HG02840 (cell line): ENCODE measurements at regions not wholly inside any gene's neighbourhood (a gene's known extent, or its start where the extent isn't known, plus 50 kb on each side); places are given as distances from the start of the nearest gene placed in this dataset.

Source experiments
- ATAC-seq: cut with Tn5 transposase; IDR thresholded peaks from one replicate; pipeline ENCODE4 v1.9.1; 2021; ENCODE audit warnings: mild to moderate bottlenecking, moderate library complexity, moderate number of reproducible peaks; ENCODE audit not compliant: unreplicated experiment, low FRiP score

DNA sequence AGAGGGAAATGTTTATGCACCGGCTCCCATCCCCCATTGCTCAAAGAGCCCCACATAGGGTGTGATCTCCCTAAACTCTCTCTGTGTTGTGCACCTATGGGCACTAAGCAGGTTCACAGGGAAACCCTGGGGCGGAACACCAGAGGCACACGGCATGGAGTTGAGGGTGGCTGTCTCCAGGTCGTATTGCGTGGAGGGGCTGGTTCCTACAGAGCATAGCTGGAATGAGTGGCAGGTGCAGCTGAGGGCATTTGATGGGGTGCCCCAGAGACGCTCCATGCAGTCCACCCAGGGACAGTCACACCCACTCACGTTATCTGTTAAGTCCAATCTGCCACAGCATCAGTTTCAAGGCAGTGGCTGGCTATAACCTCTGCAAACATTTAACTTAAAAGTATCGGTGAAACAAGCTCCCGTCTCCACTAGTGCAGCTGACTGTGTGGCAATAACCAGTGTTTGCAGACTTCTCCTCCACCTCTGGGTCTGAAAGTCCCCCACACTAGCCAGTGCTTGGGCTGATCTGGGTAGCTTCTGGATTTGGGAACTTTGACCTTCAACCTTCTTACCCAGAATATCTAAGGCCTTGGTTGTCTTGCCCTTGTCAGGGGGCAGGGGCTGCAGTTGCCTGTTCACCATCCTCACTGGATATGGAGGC, 249.2 kb upstream of the ZNF32 start:
- ATAC-seq = no peak

DNA sequence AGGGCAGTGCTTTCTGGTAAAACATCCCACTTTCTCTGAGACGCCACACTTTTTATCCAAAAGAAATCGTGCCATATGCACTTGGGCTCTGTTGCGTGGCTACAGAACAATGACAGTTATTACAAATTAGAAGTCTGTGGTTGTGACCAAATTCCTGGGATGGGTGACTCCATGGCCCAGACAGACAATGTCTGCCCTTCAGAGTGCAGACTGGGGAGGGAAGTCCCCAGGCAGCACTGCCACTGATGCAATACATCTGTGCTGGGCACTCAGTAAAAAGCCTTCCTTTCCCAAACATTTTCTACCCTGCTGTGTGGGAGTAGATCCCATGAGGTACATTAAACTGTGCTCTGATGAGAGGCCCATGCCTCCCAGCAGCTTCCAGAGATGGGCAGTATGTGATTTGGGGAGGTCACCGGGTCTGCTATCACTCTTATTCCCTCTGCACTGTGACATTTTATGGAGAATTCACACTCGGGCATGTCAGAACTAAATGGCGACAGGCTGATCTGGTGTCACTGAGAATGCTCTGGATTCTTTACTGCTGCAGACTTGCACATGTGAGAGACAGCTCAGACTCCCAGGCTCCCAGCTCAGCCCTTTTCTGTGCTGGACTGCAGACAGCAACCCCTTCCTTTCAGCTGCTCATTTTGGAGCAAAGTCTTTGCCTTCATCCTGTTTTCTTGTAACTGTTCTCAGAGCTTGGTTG, 243.5 kb upstream of the ZNF32 start:
- ATAC-seq = no peak

DNA sequence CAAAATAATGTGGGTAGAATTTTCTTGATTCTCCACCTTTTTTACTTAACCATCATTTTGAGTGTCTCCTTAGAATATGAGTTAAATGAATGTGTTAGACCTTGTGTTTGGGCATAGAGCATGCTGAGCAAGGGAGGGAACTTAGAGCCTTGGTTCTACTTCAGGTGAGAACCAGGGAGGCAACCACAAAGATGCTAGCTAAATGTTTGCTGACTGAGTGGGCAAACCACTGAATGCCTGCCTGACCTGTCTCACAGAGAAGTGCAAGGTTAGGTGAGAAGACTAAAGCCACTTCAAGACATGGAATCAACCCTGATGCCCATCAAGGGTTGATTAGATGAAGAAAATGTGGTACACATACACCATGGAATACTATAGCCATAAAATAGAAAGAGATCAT, 242.6 kb upstream of the ZNF32 start:
- ATAC-seq = no peak

DNA sequence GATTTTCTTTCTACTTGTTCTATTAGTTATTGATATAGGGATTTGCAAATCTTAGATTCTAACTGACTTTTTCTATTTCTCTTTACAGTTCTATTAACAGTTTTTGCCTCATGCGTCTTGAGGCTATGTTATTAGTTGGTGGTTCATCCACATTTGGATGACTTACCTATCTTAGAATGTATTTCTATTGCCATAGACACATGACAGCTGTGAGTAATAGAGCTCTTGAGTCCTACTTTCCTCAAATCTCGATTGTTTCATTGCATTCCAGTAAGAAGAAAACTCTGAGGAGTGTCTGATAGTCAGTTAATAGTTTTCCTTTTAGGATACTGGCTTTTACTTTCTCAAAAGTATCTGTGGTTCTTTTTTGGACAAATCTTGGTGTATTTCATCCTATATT, 241.4 kb upstream of the ZNF32 start:
- ATAC-seq = no peak

DNA sequence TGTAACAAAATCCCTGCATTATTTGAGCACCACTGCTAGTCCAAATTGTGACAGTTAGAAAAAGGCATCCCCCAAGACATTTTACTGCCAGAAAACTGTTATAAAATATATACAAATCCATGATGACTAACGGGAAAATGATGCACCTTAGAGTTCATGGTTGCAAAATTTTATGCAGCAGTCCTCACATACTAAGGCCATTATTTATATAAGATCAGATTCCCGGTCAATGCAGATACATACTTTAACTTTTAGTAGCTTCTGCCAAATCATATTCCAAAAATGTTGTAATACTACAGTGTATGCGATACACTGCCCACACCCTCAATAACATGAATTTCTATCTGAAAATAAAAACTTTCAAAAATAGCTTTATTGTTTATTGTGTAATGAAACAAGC, 239.9 kb upstream of the ZNF32 start:
- ATAC-seq = no peak

DNA sequence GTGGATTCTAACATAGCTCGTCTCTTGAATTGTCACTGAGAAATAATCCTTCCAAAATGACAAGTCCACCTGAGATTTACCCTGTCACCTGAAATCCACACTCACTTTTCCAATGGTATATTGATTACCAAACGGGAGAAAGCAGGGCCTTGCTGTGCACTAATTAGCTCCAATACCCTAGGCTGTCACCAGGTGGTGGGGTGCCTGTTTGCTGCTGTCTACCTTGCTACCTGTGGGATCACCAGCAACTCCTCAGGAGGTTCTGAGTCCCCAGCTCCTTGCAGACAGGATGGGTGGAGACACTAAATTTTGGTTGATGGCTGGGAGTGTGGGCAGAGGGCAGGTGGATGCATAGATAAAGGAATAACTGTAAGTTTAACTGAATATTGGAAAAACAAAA, 237.2 kb upstream of the ZNF32 start:
- no peak for ATAC-seq

DNA sequence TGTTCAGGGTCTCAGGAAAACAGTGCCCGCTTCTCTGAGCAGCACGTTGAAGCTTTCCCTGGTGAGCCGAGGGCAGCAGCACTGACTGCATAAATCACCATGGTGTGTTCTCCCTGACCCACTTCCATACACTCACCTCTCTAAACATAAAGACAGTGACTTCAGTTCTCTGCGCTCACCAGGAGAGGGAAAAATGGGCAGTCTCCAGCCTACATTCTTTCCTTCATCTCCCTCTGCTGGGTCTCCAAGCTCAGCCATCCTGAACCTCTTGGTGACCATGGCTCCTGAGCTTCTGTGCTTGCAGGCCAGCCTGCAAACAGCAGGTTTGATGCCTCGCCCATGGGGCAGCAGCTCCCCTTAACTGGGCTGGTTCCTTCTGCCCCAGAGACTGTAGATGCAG, 236.6 kb upstream of the ZNF32 start:
- no peak for ATAC-seq

DNA sequence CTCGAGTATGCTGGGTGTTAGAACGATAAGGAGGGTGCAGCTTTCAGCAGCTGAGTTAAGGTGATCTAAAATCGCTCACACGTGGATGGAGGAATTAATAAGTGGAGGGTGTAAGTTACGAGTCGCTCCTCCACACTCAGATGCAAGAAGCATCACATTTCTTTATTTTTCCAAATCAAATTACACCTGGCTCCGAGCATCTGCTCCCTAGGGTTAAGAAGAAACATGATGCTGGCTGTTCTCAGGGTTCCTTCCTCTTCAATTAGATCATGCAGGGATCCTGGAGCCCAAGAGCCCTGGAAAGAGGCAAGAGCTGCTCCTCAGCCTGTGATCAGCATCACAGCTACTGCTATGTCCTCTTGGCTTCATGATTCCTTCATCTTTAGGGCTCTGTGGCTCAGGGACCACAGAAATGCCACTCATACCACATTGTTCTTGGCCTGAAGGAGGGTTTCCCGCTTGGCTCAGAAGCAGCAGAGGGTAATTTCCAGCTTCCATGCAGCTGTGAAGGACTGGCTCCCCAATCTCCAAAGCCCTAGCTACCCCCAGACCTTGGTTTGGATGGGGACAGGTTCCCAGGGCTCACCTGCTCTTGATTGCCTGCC, 235.9 kb upstream of the ZNF32 start:
- no peak for ATAC-seq

DNA sequence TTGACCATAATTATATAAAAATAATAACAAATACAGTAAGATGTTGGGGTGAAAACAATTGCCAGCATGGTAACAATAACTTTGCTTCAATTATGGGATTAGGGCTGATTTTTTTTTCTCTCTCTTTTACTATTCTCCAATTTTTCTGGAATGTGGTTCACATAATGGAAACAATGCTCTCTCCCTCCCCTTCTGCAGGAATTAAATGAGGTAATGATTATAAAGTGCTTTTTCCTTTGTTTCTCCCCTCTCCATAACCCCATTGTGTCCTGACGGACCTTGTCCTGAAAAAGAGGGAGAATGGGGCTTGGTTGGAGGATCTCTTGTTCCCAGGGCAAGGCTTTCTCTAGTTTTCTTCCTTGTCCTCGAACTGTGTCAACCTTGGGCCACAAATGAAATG, 234.0 kb upstream of the ZNF32 start:
- ATAC-seq = no peak

DNA sequence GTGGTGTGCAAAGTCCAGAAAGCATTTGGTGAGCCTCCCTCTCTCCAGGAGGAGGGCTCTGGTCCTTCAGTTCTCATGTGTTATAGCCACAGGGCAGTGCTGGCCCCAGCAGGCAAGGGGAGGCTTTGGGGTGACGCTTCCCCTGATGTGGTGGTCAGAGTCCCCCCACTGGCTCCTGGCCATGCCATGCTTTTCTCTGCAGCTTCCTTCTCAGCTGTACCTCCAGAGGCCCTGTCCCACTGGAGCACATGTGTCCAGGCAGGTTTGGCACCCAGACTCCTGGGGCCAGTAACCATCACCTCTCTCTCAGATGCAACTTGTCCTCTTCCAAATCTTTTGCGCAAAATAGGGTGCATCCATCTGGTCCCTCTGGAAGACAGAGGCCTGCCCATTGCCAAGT, 233.0 kb upstream of the ZNF32 start:
- no peak for ATAC-seq

DNA sequence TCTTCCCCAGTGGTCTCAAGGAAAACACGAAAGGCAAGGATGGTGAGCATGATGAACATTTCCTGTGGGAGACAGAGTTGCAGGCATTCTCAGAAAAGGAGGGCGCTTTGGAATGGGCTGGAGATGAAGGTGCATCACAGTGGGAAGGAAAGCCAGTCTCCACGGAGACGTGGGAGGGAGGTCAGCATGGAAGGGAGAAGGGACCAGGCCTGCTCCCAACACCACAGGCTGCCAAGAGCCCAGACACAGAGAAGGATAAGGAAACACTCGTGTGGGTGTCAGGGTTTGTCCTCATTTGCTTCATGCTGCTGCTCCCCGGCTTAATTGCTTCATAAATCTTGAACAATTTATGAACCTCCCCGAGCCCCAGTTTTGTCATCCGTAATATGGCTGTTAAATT, 231.5 kb upstream of the ZNF32 start:
- no peak for ATAC-seq

DNA sequence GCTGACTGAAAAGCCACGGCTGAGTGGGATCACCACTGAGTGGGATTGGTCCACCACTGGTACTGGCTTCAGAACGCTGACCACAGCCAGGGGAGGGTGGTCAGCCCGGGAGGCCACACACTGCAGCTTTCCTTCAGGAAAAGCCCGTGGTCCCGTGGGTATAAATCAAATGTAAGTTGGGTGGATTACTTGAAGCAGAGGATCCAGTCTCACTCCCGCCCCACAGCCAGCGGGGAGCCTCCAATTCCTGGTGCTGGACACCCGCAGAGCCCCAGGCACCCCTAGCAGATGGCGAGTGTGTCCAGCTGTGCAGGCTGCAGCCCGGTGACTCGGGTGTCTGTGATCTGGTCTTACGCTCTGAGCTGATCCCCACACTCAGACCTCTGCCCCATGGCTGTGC, 231.1 kb upstream of the ZNF32 start:
- no peak for ATAC-seq

DNA sequence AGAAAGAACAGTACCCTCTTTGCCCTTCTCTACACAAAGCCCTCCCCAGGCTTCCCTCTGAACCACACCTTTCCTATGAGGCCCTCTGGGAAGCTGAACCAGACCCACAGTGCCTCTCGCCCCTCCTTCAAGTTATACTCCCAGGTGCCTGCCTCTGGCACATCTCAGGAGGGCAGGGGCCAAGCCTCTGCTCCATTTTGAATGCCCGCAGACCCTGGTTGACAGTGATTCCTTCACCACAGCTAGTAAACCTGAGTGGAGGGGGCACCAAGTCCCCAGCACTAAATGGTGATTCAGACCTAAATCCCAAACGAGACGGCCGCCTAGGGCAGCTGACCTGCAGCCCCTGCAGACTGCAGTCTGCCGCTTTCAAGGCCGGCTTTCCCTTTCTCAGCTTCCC, 230.5 kb upstream of the ZNF32 start:
- no peak for ATAC-seq

DNA sequence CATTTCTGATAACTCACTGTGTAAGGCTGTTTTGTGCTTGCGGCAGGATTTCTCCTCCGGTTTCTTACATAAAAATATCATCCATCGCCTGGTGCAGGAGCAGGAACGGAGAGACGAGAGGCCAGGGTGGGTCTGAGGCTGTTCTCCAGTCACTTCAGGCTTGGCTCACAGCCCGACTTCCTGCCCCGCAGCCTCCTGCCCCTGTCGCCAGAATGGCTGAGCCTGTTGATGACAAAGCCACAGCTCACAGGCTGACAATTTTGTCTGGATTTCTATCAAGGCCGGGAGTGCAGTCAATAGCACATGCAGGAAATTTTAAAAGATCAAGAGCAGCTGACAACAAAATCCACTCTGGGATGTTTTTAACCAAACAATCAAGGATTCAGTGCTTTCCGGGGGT, 229.7 kb upstream of the ZNF32 start:
- ATAC-seq = no peak

DNA sequence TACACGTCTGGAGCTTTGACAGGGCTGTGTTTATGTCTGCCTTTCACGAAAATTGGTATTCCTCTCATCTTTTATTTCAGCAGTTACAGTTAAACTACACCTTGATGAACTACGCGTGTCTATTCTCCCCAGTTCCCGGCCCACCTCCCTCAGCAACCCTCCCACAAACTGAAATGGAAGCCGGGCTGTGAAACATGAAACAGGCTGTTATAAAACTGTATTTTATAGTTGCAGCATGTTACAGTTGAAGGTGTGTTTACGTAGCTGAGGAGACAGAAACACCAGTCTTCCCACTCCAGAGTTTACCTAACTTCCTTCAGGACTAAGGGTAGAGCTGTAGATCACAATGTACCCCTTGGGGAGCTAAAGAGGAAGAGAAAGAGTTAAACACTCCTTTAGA, 228.3 kb upstream of the ZNF32 start:
- no peak for ATAC-seq

DNA sequence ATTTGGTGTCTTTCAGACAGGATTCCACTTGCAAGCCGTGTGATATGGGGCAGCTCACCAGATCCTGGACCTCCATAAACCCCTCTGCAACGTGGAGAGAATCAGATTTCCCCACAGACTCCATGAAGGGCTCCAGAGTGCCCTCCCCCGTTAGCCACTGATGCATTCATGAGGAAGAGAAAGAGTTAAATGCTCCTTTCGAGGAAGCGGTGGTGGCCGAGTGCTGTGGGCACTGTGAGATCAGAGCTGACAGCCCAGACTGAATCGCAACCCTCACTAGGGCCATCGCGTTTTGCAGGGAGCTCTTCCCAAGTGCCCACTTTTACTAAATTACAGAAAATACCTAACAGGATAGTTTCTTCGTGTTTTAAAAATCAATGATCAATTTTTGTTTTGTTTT, 226.3 kb upstream of the ZNF32 start:
- no peak for ATAC-seq

DNA sequence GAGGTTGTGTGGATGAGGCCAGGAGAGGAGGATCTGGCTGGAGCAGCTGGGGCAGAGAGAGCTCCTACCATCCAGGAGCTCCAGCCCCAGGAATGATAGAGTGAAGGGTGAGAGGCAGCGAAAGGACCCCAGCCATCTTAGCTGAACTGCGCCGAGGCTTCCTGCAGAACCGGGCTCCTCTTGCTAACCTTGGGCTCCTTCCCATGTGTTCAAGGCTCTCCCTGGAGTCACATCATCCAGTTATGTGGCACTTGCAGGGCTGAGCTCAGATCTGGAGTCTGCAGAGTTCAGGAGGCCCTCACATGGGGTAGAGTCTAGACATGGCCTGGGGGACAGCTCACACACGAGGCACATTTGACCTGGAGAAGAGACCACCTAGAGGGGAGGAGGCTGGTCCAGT, 225.0 kb upstream of the ZNF32 start:
- no peak for ATAC-seq

DNA sequence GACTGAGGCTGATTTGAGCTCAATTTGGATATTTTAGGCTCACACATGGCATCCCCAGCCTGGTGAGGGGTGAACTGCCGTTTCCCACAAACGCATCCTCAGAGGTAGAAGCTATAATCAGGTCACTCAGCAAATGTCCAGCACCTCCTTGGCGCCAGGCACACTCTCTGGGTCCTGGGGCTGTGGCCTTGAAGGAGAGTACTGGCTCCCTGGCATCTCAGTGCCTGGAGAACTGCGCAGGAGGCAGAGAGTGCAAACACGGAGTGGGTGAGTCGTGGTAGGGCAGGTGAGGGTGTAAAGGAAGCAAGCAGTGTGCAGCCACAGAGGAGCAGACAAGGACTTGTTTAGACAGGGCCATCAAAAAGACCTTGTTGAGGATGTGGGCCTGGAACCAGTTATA, 224.0 kb upstream of the ZNF32 start:
- no peak for ATAC-seq

DNA sequence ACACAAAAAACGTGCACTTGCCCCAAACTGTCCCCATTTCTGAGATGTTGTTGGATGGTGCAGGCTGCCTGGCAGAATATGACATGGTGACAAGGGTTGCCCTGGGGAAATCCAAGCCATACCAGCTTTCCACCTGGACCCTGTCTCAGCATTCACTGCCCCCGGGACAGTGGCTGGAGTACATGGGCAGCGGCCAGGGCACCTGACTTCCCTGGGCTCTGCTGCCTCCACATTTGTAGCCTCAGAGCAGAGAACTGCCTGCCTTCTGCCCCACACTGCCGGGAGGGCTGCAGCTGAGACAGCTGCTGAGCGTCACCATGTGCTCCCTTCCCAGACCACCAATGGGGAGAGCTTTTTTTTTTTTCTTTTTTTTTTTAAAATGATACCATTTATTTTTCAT, 222.9 kb upstream of the ZNF32 start:
- no peak for ATAC-seq

DNA sequence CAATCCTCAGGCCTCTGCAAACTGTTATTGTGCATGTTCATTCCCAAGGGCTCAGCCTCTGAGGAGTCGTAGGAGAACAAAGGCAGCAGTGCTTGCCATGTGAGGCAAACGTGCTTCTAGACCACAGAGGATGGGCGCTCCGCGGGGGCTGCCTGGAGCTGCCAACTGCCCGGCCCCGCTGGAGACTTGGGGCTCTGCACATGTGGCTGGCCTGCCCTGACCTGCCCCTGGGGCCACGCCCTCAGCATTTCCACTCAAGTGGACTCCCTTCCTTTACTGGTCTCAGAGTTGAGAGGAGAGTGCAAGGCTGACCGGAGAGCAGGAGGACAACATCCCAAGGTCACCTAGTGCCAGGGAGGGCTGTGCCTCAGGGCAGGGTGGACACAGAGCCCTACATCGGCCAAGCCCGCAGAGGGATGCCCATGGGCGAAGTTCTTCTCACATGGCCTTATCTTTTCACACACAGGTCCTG, 222.3 kb upstream of the ZNF32 start:
- no peak for ATAC-seq

DNA sequence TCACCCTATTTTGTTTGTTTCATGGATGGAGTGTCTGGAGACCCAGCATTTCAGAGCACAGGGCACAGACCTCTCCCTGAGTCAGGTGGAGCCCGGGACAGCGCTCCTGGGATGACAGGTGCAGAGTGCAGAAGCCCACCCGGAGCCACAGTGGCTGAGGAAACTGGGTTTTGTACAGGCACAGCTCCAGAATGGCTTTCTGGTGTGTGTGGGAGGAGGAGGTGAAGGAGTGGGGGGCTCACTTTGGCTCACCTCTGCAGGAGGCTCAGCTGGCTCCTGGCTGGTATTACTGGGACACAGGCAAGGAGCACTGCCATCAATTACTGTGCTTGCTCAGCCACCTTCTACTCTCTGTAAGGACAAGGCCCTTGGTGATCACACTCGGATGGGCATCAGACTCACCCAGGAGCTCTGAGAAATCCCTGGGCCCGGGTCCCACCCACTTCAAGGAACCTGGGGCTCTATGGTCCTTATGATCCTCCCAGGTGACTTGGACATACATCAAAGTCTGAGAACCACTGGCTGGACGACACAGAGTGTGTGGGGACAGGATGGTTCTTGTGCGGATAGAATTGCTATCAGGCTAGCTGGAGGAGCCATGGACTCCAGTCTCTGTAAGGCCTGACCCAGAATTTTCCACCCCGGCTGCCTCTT, 221.1 kb upstream of the ZNF32 start:
- ATAC-seq = no peak

DNA sequence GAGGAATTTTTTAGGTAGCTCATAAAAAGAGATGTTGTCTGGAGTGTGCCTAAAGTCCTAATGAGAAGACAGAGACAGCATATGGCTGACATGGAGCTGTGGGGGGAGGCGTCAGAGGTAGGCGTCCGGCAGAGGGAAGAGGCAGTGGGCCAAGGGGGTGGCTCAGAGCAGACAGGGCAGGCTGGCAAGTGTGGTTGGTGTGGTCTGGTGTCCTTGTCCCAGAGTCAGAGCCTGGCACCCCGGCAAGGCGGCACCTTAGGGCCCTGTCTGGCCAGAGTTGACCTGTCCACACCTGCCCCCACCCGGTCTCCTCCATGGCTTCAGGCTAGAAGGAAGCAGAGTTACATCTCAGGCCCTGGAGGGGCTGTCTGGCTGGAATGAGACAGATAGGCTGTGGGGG, 220.3 kb upstream of the ZNF32 start:
- no peak for ATAC-seq
